ENCODE measurements at regions not wholly inside any gene's neighbourhood (a gene's known extent, or its start where the extent isn't known, plus 50 kb on each side); places are given as distances from the start of the nearest gene placed in this dataset.

- TF ChIP-seq TCF7L2 (IDR thresholded peaks at IDR 0.05; ENCODE audit: low read depth, low read length) (no peak), REST (IDR thresholded peaks at IDR 0.05; ENCODE audit: insufficient read depth in 1 of 2, low read depth in 2 of 2, low read length in 1 of 2) (no peak), CTCF (IDR thresholded peaks at IDR 0.05) (no peak), POLR2AphosphoS5 (IDR thresholded peaks at IDR 0.05; ENCODE audit: low read depth, low read length) (no peak), SIN3A (IDR thresholded peaks at IDR 0.05; ENCODE audit: borderline replicate concordance, insufficient read depth, low read depth, low read length) (no peak)
Observed at GRCh38 chr6:112839525-112839961, 492.4 kb downstream of the RFPL4B start.
